B cell (primary cell): ENCODE measurements at regions not wholly inside any gene's neighbourhood (a gene's known extent, or its start where the extent isn't known, plus 50 kb on each side); places are given as distances from the start of the nearest gene placed in this dataset.

ENCODE experiments used
- ATAC-seq: fragments of 200-7000 bp; cut with Tn5 transposase; one replicate; pipeline ENCODE4 v1.10.0; 2021; ENCODE audit warnings: low read depth, mild to moderate bottlenecking, moderate number of reproducible peaks, moderate library complexity
- CTCF ChIA-PET: fragments of 350-600 bp; sonication (Branson Sonifier 250); formaldehyde crosslinking; loops from one replicate; lab custom pipeline; 2021; ENCODE audit warnings: antibody characterized with exemption, inconsistent platforms; lab: Charles Lee
- POLR2A ChIA-PET: fragments of 350-600 bp; sonication (Branson Sonifier 250); formaldehyde crosslinking; loops from one replicate; lab custom pipeline; 2021; ENCODE audit warnings: antibody characterized with exemption; lab: Charles Lee
- DNase-seq: peaks from one replicate; pipeline ENCODE4 v3.0.0; 2013
- H2AFZ ChIP-seq: 2 replicates; pipeline ENCODE4 v1.6.1; 2012; ENCODE audit warnings: mild to moderate bottlenecking, low read depth, low read length; ENCODE audit not compliant: insufficient read depth, poor library complexity, severe bottlenecking
- H3K27ac ChIP-seq, 2 donors: 1 replicate in 1 of 2; 2 replicates in 1 of 2; pipeline ENCODE4 v1.5.1; 2012 to 2013; ENCODE audit warnings: low read length in 2 of 2, mild to moderate bottlenecking in 2 of 2, moderate library complexity in 1 of 2
- H3K27me3 ChIP-seq, 4 experiments: fragments of 200-600 bp in 1 of 4; sonication (generic) in 1 of 4; replicated peaks in 1 of 4; 1 replicate in 2 of 4; 2 replicates in 2 of 4; pipeline versions ENCODE4 v1.6.1 to v1.7.0; 2013 to 2016; ENCODE audit warnings: low read length in 3 of 4, mild to moderate bottlenecking in 2 of 4, mixed read lengths in 1 of 4, moderate library complexity in 1 of 4; ENCODE audit not compliant: insufficient read depth in 4 of 4, control insufficient read depth in 3 of 4; ENCODE audit errors: control extremely low read depth in 1 of 4
- H3K36me3 ChIP-seq, 2 experiments: replicated peaks in 1 of 2; 1 replicate in 1 of 2; 2 replicates in 1 of 2; pipeline versions ENCODE4 v1.6.1 to v1.7.1; 2013; ENCODE audit warnings: low read length in 1 of 2; ENCODE audit not compliant: insufficient read depth in 2 of 2, control insufficient read depth in 1 of 2; ENCODE audit errors: control extremely low read depth in 1 of 2, extremely low read depth in 1 of 2
- H3K4me1 ChIP-seq, 2 donors: fragments of 200-600 bp in 1 of 2; sonication (generic) in 1 of 2; 1 replicate in 1 of 2; 2 replicates in 1 of 2; pipeline versions ENCODE4 v1.5.1 to v1.6.1; 2013 to 2017; ENCODE audit warnings: low read length in 2 of 2; ENCODE audit not compliant: control insufficient read depth in 2 of 2, insufficient read depth in 2 of 2
- H3K4me2 ChIP-seq: replicated peaks from 2 replicates; pipeline ENCODE3; 2012; ENCODE audit warnings: mild to moderate bottlenecking, low read depth, low read length; ENCODE audit not compliant: poor library complexity, severe bottlenecking
- H3K4me3 ChIP-seq, 5 experiments: fragments of 200-600 bp in 1 of 5; sonication (generic) in 1 of 5; 1 replicate in 3 of 5; 2 replicates in 2 of 5; pipeline versions ENCODE4 v1.5.1 to v1.7.0; 2011 to 2016; ENCODE audit warnings: low read length in 4 of 5, mild to moderate bottlenecking in 4 of 5, low read depth in 2 of 5, control low read depth in 1 of 5, moderate library complexity in 1 of 5; ENCODE audit not compliant: insufficient read depth in 1 of 5; ENCODE audit errors: control extremely low read depth in 1 of 5, extremely low read depth in 1 of 5
- H3K79me2 ChIP-seq: fragments of 200-600 bp; sonication (generic); one replicate; pipeline ENCODE4 v1.6.0; 2016; ENCODE audit warnings: low read length; ENCODE audit not compliant: control insufficient read depth, insufficient read depth
- H3K9ac ChIP-seq: fragments of 200-600 bp; sonication (generic); 2 replicates; pipeline ENCODE4 v1.6.1; 2017; ENCODE audit warnings: mild to moderate bottlenecking, low read length, moderate library complexity
- H3K9me3 ChIP-seq, 3 donors: one replicate each; pipeline versions ENCODE4 v1.6.1 to v1.7.1; 2013; ENCODE audit warnings: low read length in 2 of 3; ENCODE audit not compliant: control insufficient read depth in 2 of 3, insufficient read depth in 1 of 3; ENCODE audit errors: control extremely low read depth in 1 of 3
- H4K20me1 ChIP-seq: 2 replicates; pipeline ENCODE4 v1.6.0; 2012; ENCODE audit warnings: mild to moderate bottlenecking, low read length; ENCODE audit not compliant: insufficient read depth, control insufficient read depth, poor library complexity, severe bottlenecking
- H3K27ac Mint-ChIP-seq: one replicate; pipeline ENCODE4 v1.8.0; 2021; ENCODE audit warnings: mixed read lengths
- H3K27me3 Mint-ChIP-seq: one replicate; pipeline ENCODE4 v1.8.0; 2021; ENCODE audit warnings: mixed read lengths
- H3K4me1 Mint-ChIP-seq: one replicate; pipeline ENCODE4 v1.8.0; 2021; ENCODE audit warnings: mixed read lengths
- H3K4me3 Mint-ChIP-seq: one replicate; pipeline ENCODE4 v1.8.0; 2021; ENCODE audit warnings: mixed read lengths
- H3K9me3 Mint-ChIP-seq: one replicate; pipeline ENCODE4 v1.8.0; 2022; ENCODE audit warnings: mixed read lengths; ENCODE audit not compliant: insufficient read depth
- EZH2 ChIP-seq: IDR thresholded peaks from 2 replicates; pipeline ENCODE4 v1.6.1; 2012; ENCODE audit warnings: borderline replicate concordance, low read depth, mild to moderate bottlenecking, moderate library complexity, low read length; ENCODE audit not compliant: insufficient read depth, poor library complexity, severe bottlenecking
- WGBS: methylation state at CpG from one replicate; pipeline ENCODE4 v1.1.5; 2013; ENCODE audit warnings: missing lambda C conversion rate; ENCODE audit not compliant: insufficient coverage; 5-methylcytosine and 5-hydroxymethylcytosine counted together
- intact Hi-C: fragments of 100-400 bp; cut with micrococcal nuclease; formaldehyde crosslinking; loops from one replicate; pipeline ENCODE4 v1.10.0; 2022
- TF ChIP-seq, protein P1 (sequence below): fragments of 200-600 bp; IDR thresholded peaks from one replicate; pipeline ENCODE4 v1.8.0; 2022; ENCODE audit warnings: antibody characterized with exemption, mild to moderate bottlenecking

- CTCF ChIA-PET: no interaction called here
- Histone ChIP-seq H3K4me1 (no peaks in the 10 kb centered on the region), H3K79me2 (no peaks in the 10 kb centered on the region), H3K9ac (no peak overlapping the region), H3K27ac (no peak overlapping the region), H3K4me3 (no peak overlapping the region), H3K36me3 (no peaks in the 10 kb centered on the region), H3K27me3 (no peaks in the 10 kb centered on the region), H2AFZ (no peak overlapping the region), H3K9me3 (no peaks in the 10 kb centered on the region), H3K4me2 (no peak overlapping the region), H4K20me1 (no peaks in the 10 kb centered on the region)
- ATAC-seq (no peak), DNase-seq (no peak)
- H3K27ac Mint-ChIP-seq: no peak overlapping the region
- WGBS: no CpG with 5 or more reads among the region's 5 CpGs
- intact Hi-C loops: no loop called here
- H3K27me3 Mint-ChIP-seq: no peaks in the 10 kb centered on the region
- H3K9me3 Mint-ChIP-seq: peaks cover 2% of the 10 kb centered on the region
- POLR2A ChIA-PET: no interaction called here
- H3K4me1 Mint-ChIP-seq: no peaks in the 10 kb centered on the region
- H3K4me3 Mint-ChIP-seq: no peak overlapping the region
- no peak for TF ChIP-seq EZH2
- TF ChIP-seq, protein P1, sequence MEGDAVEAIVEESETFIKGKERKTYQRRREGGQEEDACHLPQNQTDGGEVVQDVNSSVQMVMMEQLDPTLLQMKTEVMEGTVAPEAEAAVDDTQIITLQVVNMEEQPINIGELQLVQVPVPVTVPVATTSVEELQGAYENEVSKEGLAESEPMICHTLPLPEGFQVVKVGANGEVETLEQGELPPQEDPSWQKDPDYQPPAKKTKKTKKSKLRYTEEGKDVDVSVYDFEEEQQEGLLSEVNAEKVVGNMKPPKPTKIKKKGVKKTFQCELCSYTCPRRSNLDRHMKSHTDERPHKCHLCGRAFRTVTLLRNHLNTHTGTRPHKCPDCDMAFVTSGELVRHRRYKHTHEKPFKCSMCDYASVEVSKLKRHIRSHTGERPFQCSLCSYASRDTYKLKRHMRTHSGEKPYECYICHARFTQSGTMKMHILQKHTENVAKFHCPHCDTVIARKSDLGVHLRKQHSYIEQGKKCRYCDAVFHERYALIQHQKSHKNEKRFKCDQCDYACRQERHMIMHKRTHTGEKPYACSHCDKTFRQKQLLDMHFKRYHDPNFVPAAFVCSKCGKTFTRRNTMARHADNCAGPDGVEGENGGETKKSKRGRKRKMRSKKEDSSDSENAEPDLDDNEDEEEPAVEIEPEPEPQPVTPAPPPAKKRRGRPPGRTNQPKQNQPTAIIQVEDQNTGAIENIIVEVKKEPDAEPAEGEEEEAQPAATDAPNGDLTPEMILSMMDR: no peak
Measured at GRCh38 chr1:80363689-80364475, 1357.4 kb upstream of the ADGRL4 start.

- Histone ChIP-seq H3K27me3 (no peaks in the 10 kb centered on the region), H3K4me3 (no peak overlapping the region), H3K4me2 (no peak overlapping the region), H3K9me3 (no peaks in the 10 kb centered on the region), H4K20me1 (no peaks in the 10 kb centered on the region), H3K79me2 (no peaks in the 10 kb centered on the region), H3K27ac (no peak overlapping the region), H3K9ac (no peak overlapping the region), H3K36me3 (no peaks in the 10 kb centered on the region), H3K4me1 (no peaks in the 10 kb centered on the region), H2AFZ (no peak overlapping the region)
- no peak for ATAC-seq
- no peaks in the 10 kb centered on the region for H3K9me3 Mint-ChIP-seq
- intact Hi-C loops: no loop called here
- ChIA-PET CTCF (no interaction called here), POLR2A (no interaction called here)
- no CpG with 5 or more reads among the region's 2 CpGs for WGBS
- H3K27me3 Mint-ChIP-seq: no peaks in the 10 kb centered on the region
- no peak overlapping the region for H3K4me3 Mint-ChIP-seq
- no peak for DNase-seq
- TF ChIP-seq, protein P1: no peak
- no peak for TF ChIP-seq EZH2
- no peaks in the 10 kb centered on the region for H3K4me1 Mint-ChIP-seq
- no peak overlapping the region for H3K27ac Mint-ChIP-seq
Measured at GRCh38 chr1:80359666-80360065, 1353.1 kb upstream of the ADGRL4 start.
